ENCODE measurements at regions not wholly inside any gene's neighbourhood (a gene's known extent, or its start where the extent isn't known, plus 50 kb on each side); places are given as distances from the start of the nearest gene placed in this dataset.

DNA sequence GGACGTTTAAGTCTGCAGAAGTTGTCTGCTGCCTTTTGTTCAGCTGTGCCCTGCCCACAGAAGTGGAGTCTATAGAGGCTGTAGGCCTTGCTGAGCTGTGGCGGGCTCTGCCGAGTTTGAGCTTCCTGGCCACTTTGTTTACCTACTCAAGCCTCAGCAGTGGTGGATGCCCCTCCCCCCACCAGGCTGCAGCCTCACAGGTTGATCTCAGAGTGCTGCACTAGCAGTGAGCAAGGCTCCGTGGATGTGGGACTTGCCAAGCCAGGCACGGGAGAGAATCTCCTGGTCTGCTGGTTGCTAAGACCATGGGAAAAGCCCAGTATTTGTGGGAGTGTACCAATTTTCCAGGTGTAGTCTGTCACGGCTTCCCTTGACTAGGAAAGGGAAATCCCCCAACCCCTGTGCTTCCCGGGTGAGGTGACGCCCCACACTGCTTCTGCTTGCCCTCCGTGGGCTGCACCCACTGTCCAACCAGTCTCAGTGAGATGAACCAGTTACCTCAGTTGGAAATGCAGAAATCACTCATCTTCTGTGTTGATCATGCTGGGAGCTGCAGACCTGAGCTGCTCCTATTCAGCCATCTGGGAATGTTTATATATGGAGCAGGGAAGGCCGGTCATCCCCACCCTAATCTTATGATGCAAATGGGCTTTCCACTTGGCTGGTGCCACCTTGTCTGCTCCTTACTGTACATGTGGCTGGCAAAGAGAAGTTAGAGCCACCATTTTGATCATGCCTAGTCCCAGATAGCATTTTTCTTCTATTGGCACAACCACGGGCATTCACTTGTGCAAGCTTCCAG lies 156.9 kb upstream of the ITGA6 start:
- TF ChIP-seq CTCF (IDR thresholded peaks at IDR 0.05): no peak
- TF ChIP-seq POLR2AphosphoS5 (IDR thresholded peaks at IDR 0.05): no peak
